ENCODE measurements at regions not wholly inside any gene's neighbourhood (a gene's known extent, or its start where the extent isn't known, plus 50 kb on each side); places are given as distances from the start of the nearest gene placed in this dataset.
"Not testable (repeated sequence)": the region's sequence is repeated elsewhere in the genome, so short reads cannot be mapped to it uniquely, and the experiment has no call there.

- no peak for DNase-seq (ENCODE audit: low read depth)
These were observed 258.9 kb downstream of the KCNRG start for GRCh38 chr13:50274181-50274580.

GRCh38 chr13:50275392-50276063 is 260.3 kb downstream of the KCNRG start:
- DNase-seq (ENCODE audit: low read depth): no peak

GRCh38 chr13:50276550-50276949 is 261.3 kb downstream of the KCNRG start:
- DNase-seq (ENCODE audit: low read depth): no peak

- no peak for DNase-seq (ENCODE audit: low read depth)
These were observed 261.9 kb downstream of the KCNRG start for GRCh38 chr13:50277127-50277526.

GRCh38 chr13:50277906-50278305 is 262.7 kb downstream of the KCNRG start:
- no peak for DNase-seq (ENCODE audit: low read depth)

- no peak for DNase-seq (ENCODE audit: low read depth)
These were observed 265.2 kb downstream of the KCNRG start for GRCh38 chr13:50280441-50280937.

- no peak for DNase-seq (ENCODE audit: low read depth)
These were observed 266.8 kb downstream of the KCNRG start for GRCh38 chr13:50282016-50282415.

- no peak for DNase-seq (ENCODE audit: low read depth)
These were observed 267.8 kb downstream of the KCNRG start for GRCh38 chr13:50283017-50283416.

GRCh38 chr13:50284540-50284939 is 269.3 kb downstream of the KCNRG start:
- DNase-seq (ENCODE audit: low read depth): no peak

- DNase-seq (ENCODE audit: low read depth): no peak
These were observed 270.0 kb downstream of the KCNRG start for GRCh38 chr13:50285283-50285682.

- DNase-seq (ENCODE audit: low read depth): no peak
These were observed 271.1 kb downstream of the KCNRG start for GRCh38 chr13:50286324-50286723.

- DNase-seq (ENCODE audit: low read depth): no peak
These were observed 274.9 kb downstream of the KCNRG start for GRCh38 chr13:50290186-50290585.

- no peak for DNase-seq (ENCODE audit: low read depth)
These were observed 276.4 kb downstream of the KCNRG start for GRCh38 chr13:50291611-50292010.

- DNase-seq (ENCODE audit: low read depth): no peak
These were observed 276.8 kb downstream of the KCNRG start for GRCh38 chr13:50292081-50292480.

GRCh38 chr13:50294425-50294824 is 279.2 kb downstream of the KCNRG start:
- DNase-seq (ENCODE audit: low read depth): not testable (repeated sequence)

- no peak for DNase-seq (ENCODE audit: low read depth)
These were observed 284.5 kb downstream of the KCNRG start for GRCh38 chr13:50299546-50300249.

GRCh38 chr13:50303963-50304721 is 288.9 kb downstream of the KCNRG start:
- no peak for DNase-seq (ENCODE audit: low read depth)

- no peak for DNase-seq (ENCODE audit: low read depth)
These were observed 290.9 kb downstream of the KCNRG start for GRCh38 chr13:50306156-50306555.

GRCh38 chr13:50309318-50309717 is 294.1 kb downstream of the KCNRG start:
- DNase-seq (ENCODE audit: low read depth): no peak

GRCh38 chr13:50309882-50310594 is 294.8 kb downstream of the KCNRG start:
- DNase-seq (ENCODE audit: low read depth): no peak

- no peak for DNase-seq (ENCODE audit: low read depth)
These were observed 295.5 kb downstream of the KCNRG start for GRCh38 chr13:50310734-50311133.

GRCh38 chr13:50318887-50319286 is 303.6 kb downstream of the KCNRG start:
- DNase-seq (ENCODE audit: low read depth): no peak
